GM19023 (cell line): ENCODE measurements at regions not wholly inside any gene's neighbourhood (a gene's known extent, or its start where the extent isn't known, plus 50 kb on each side); places are given as distances from the start of the nearest gene placed in this dataset.
"Not testable (repeated sequence)": the region's sequence is repeated elsewhere in the genome, so short reads cannot be mapped to it uniquely, and the experiment has no call there.

ENCODE experiments used
- ATAC-seq: cut with Tn5 transposase; IDR thresholded peaks from one replicate; pipeline ENCODE4 v1.9.1; 2021; ENCODE audit warnings: mild to moderate bottlenecking, moderate library complexity; ENCODE audit not compliant: unreplicated experiment

- no peak for ATAC-seq
Observed at GRCh38 chr18:22694954-22695353, 238.2 kb upstream of the RBBP8 start.

GRCh38 chr18:22695674-22696073 is 237.5 kb upstream of the RBBP8 start:
- ATAC-seq, result no peak

- no peak for ATAC-seq
Observed at GRCh38 chr18:22697561-22697960, 235.6 kb upstream of the RBBP8 start.

GRCh38 chr18:22698711-22699110 is 234.4 kb upstream of the RBBP8 start:
- no peak for ATAC-seq

GRCh38 chr18:22699629-22700028 is 233.5 kb upstream of the RBBP8 start:
- ATAC-seq, result no peak

GRCh38 chr18:22700920-22701319 is 232.2 kb upstream of the RBBP8 start:
- ATAC-seq, result no peak

- ATAC-seq, result no peak
Observed at GRCh38 chr18:22701326-22701725, 231.8 kb upstream of the RBBP8 start.

- no peak for ATAC-seq
Observed at GRCh38 chr18:22701795-22702194, 231.3 kb upstream of the RBBP8 start.

- no peak for ATAC-seq
Observed at GRCh38 chr18:22702806-22703205, 230.3 kb upstream of the RBBP8 start.

GRCh38 chr18:22703883-22704585 is 229.1 kb upstream of the RBBP8 start:
- ATAC-seq, result peak; percentile 66

- ATAC-seq, result no peak
Observed at GRCh38 chr18:22704586-22704918, 228.6 kb upstream of the RBBP8 start.

GRCh38 chr18:22705328-22705727 is 227.8 kb upstream of the RBBP8 start:
- ATAC-seq, result no peak

GRCh38 chr18:22706025-22706424 is 227.1 kb upstream of the RBBP8 start:
- not testable (repeated sequence) for ATAC-seq

GRCh38 chr18:22709288-22710060 is 223.7 kb upstream of the RBBP8 start:
- ATAC-seq, result no peak

GRCh38 chr18:22710673-22711191 is 222.4 kb upstream of the RBBP8 start:
- ATAC-seq, result no peak

GRCh38 chr18:22711192-22711685 is 221.9 kb upstream of the RBBP8 start:
- no peak for ATAC-seq

GRCh38 chr18:22713511-22713910 is 219.6 kb upstream of the RBBP8 start:
- no peak for ATAC-seq

- ATAC-seq, result not testable (repeated sequence)
Observed at GRCh38 chr18:22717536-22717935, 215.6 kb upstream of the RBBP8 start.

- no peak for ATAC-seq
Observed at GRCh38 chr18:22723221-22723620, 209.9 kb upstream of the RBBP8 start.

GRCh38 chr18:22723773-22724172 is 209.4 kb upstream of the RBBP8 start:
- no peak for ATAC-seq

GRCh38 chr18:22726469-22726868 is 206.7 kb upstream of the RBBP8 start:
- no peak for ATAC-seq

- no peak for ATAC-seq
Observed at GRCh38 chr18:22728016-22728415, 205.1 kb upstream of the RBBP8 start.
